HS-5 (cell line): ENCODE measurements at regions not wholly inside any gene's neighbourhood (a gene's known extent, or its start where the extent isn't known, plus 50 kb on each side); places are given as distances from the start of the nearest gene placed in this dataset.

ENCODE experiments used
- DNase-seq: peaks from one replicate; pipeline ENCODE4 v3.0.0-alpha.2; 2012; ENCODE audit warnings: low read depth

DNA sequence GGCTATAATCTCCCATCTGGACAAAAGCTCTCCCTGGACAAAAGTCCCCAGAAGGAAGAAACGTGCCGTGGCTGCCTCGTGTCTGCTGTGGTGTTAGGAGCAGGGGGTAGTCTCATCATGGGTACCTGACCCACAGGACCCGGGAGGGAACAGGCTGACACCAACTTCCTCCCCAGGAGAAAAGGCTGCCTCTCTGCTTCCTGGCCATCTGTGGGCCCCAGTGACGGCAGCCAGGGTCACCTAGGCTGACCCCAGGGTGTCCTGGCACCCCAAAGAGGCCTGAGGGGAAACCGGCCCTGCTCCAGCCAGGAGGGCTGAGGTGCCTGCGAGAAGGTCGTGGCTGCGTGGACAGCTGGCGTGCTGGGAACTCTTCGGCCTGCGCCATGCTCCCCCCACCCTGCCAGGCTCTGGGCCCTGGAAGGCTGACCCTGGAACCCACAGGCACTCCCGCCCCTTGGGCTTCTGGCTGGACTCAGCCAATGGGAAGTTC, 133.9 kb downstream of the RFLNA start:
- DNase-seq, result no peak

DNA sequence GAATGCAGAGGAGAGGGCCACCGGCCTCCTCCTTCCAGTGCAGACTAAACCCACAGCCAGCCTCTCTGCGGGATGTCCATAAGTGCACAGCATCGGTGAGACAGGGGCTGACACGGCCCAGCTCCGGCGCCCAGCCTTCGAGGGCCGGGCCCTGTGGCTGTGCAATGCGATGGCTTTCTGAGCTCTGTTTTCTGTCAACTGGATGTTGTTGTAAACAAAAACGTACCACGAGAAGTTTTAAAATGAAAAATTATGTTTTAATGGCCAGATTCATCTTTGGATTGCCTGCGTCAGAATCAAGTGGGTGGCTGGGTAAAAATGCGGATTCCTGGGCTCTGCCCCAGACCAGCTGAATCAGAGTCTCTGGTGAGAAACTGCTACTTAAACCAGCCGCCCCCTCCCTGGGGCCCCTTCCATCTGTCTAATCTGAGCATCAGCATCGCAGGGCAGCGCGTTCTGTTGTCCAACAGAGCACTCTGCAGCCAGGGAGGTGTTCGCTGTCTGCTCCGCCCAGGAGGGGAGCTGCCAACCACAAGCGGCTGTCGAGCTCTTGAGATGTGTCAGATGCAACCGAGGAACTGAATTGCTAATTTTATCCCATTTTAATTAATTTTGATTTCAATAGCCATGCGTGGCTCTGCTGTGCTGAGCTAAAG, 133.4 kb downstream of the RFLNA start:
- DNase-seq, result no peak

DNA sequence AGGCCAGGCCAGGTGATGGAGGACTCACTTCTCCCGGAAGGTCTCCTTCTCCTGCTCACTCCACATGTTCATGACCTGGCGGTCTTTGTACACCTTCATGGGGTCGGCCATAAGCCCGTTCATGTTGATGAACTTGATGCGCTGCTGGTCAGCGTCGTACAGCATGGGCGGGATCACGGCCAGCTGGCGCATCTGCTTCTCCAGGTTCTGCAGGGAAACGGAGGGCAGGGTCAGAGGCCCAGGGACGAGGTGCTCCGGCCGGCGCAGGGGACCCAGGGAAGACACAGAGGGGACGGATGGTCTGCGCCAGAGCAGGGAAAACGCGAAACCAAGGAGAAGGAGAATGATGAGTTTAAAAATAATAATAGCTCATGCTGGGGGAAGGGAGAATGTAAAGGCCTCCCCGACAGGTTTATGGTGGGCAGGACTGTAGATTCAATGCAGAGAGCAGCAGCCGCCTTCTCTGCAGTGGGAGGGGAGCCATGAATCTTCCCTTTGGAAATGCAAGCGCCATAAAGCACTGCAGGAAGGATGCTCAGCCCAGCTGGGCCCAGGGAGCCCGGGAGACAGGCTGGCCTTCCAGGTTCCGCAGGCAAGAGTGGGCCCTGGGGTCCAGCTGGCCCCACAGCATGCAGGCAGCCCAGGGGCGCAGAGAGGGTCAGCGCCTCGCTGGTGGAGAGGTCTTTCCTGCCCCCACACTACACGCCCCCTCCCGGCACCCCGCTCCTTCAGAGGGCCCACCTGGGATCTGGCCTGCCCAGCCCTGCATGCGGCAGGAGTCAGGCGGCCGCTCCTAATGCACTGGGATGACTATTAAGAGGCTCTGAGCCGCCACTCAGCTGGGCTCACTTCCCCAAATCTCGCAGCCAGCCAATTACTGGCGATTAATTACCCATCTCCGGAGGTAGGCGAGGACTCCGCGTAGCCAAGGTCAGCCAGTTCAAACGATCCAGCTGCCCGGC, 132.0 kb downstream of the RFLNA start:
- no peak for DNase-seq

DNA sequence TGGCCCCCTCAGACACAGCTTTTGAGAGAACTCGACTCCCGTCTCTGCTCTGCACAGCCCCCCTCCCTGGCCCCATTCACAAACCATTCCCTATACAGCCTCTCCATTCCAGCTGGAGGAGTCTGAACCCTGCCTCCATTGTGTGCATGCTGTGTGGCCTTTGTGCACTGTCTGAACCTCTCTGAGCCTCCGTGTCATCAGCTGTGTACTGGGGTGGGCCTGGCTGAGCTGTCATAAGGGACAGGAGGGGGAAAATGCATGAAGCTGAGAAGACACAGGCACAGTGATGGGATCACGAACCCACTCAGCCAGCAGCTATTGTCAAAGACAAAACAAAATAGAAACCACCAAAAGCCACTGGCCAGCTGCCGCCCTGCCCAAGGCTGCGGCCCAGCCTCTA, 130.8 kb downstream of the RFLNA start:
- DNase-seq, result no peak

DNA sequence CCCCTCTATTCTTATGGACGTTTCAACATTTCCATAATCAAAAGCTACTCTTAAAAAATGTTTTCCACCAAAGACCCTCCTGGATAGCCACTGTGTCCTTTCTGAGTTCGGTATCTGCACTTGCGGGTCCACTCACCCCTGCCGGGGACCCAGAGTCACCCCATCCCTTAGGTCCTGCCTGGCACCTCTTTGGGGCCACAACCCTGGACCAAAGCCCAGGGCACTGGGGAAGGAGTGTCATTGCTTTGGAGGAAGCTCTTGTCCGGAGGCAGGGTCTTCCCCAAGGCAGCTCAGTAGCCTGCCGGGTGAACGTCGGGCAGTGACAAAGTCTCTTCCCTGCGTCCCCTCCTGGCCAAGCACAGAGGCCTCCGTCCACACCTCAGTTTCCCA, 129.6 kb downstream of the RFLNA start:
- DNase-seq, result no peak

DNA sequence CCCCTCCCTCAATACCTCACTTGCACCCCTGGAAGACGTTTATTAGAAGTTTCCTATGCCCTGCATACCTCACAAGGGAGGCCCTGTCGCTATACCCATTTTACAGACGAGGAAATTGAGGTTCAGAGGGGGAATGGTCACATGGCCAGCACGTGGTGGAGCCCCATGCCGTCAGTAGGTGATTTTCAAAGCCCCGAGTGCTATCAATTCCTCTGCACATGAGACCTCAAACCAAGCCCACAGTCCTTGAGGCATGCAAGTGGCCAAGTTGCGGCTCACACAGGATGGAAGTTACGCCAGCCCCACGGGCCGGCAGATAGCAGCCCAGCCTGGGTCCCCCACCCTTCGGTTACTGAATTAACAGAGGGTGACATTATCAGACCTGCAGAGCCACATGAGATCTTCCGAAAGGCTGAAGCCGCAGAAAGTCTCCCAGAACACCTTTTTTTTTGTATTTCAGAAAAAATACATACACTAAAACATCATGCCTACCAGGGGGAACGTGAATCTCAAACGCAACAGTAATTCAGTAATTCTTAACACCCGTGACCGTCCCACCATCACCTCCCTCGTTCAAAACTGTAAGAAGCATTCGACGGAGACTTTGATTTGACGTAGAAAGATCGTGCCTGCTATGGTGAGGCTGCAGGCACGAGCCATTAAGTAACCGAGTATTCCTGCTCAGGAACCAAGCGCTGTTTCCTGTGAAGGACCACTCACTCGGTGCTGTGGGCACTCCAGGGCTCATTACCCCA, 129.0 kb downstream of the RFLNA start:
- no peak for DNase-seq

DNA sequence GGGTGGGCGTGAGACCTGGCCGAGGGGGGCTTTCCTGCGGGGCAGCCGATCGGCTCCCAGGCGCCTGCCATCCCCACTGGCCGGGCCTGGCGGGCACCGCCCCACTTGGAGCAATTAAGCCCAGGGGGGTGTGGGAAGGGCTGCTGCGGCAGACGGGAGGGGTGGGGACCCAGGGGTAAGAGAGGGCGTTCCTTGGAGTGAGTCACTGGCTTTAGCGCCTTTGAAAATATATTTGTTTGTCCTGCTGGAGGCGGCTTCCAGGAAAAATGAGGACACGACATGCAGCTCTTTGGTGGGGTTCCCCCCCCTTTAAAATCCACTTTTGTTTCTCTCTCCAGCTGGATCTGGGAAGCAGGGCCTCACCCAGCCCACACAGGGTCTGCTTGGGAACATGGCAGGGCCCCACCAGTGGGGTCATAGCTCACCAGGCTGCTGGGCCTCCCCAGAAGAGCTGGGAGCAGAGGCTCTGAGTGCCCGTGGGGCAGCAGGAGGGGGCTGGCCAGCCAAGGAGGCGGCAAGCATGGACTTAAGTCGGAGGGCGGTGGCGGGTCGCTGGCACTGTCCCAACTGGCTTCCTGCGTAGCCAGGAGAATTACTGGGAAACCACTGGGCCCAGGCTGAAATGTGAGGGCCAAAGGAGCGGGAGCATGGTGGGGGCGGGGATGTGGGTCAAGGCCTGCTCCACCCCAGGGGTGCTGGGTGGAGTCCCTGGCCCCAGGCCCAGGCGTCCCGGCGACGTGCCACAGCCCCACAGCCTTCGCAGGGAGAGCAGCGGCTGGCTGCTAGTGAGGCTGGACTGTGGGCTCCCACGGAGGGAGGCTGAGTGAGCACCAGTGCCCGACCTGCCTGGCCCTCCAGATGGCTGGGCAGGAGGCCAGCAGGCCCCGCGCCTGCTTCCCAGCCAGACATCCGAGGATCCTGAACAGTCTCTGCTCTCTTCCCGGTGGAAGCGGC, 128.0 kb downstream of the RFLNA start:
- DNase-seq, result peak; percentile 33

DNA sequence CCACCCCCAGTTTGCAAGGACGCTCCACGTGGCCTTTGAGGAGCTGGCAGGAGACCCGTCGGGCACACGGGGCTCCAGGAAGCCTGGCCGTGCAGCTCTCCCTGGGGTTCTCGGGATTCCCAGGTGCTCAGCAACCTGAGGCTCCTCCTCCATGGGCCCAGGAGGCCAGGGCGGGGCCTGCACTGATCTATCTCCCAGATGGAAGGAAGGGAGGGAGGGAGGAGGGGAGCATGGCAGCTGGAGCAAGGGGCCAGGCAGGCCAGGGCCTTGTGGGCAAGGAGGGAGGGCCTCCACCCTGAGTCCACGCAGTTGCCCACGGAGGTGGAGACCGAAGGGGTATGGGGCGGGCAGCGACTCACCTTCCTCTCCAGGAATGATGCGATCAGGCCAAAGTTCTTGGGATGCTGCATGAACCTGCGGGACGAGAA, 127.3 kb downstream of the RFLNA start:
- peak; percentile 8 for DNase-seq

DNA sequence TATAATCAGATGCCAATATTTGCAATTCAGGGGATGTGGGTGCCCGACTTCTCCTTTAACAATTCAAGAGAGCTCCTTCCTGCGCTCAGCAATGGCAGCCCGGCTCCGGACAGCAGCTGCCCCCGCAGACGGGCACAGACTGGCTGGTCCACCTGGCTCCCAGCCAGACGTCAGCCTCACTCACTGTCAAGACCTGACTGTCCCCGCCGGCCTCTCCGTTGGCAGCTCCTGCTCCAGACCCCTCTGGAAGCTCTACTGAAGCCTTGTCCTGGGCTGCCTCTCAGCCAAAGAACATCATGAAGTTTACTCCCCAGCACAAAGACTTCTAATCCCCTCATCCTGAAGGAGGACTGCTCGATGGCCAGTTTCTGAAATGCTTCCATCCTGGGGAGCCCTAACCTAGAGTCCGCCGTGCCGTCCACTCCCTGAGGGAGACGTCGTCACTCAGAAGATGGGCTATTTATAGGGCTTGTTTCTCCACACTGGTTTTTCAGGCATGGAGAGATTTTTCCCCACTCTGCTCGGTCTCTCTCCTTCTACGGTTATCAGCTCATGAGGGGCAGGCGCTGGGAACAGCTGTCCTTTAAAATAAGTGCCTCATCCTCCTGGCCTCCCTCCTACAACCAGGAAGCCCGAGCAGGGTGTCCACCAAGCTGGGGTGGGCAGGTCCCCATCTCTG, 126.2 kb downstream of the RFLNA start:
- DNase-seq, result no peak

DNA sequence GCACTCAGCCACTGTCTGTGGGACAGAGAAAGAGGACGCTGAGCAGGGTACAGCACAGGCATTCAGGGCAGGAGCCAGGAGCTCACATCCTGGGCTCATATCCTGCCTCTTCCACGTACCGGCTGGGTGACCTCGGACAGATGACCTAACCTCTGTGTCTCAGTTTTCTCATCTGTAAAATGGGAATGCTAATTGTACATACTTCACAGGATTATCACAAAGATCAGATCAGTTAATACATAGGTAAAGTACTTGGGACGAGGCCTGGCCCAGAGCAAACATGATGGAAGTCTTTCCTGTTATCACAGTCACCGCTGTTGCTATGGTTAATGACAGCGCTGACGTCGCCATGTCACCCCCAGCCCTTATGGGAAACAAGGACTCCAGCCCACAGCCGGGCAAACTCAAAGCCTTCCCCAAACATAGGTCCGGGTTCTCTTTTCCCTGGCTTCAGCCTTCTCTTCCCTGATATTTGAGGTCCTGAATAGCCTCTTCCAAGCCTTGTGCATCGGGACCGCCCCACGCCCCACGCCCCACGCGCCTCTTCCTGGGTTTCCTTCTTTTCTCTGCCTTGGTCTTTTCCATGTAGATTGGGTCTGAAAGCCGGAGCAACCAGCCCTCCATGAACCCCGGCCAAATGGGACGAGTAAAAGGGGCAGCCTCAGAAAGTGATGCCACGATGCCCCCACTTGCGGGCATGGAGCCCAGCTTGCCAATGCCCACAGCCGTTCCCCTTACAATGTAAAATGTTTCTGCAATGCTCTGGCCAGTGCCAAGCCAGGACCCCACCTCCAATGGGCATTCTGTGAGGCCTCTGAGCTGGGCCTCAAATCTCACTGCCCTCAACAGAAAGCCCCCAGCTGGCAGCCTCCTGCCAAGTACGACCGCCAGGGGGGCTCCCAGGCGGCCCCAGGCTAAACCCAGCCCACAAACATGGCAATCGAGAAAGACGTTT, 125.4 kb downstream of the RFLNA start:
- DNase-seq, result no peak

DNA sequence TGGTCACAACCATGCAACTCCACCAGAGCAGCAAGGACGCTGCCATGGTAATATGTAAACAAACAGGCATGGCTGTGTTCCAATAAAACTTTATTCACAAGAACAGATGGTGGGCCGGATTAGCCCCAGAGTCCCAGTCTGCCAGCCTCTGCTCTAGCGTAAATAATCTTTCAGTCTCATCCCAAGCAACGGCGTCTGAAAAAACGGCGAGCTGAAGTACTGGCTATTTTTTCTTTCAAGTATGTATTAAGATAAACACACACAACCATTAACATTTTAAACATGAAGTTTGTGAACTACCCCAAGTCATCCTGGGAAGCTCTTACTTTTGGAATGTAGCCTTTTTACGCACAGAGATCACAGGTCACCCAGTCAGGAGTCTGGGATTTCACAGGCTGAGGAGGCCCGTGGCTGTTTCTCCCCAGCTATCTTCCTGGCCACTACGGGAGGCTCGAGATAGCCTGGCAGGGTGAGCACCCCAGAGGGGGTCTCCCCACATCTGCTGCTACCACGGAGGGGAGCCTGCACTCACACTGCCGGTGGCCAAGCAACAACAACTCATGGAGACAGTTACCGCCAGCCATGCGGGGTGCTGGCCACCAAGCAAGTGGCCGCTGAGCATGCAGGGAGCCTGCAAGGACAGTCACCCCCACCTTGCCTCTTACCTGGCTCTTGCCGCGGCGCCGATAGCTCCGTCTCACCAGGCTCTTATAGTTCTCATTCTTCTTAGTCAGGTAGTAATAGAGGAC, 124.6 kb downstream of the RFLNA start:
- no peak for DNase-seq

DNA sequence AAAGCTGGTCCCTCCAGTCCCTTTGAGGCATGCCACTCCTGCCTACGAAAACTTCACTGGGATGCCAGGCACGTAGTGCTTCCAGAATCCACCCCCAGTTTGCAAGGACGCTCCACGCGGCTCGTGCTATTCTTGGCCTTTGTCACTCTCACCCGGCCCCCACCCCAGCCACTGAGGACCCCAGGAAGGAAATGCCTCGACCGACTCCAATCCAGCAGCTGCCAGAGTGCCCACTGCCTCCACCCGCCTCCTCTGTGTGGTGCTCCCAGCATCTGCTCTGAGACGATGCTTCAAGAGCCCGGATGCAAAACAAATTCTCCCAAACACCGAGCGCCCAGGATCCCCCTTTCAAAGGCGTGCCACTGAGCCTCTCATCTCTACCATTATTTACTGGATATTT, 123.9 kb downstream of the RFLNA start:
- DNase-seq, result no peak

DNA sequence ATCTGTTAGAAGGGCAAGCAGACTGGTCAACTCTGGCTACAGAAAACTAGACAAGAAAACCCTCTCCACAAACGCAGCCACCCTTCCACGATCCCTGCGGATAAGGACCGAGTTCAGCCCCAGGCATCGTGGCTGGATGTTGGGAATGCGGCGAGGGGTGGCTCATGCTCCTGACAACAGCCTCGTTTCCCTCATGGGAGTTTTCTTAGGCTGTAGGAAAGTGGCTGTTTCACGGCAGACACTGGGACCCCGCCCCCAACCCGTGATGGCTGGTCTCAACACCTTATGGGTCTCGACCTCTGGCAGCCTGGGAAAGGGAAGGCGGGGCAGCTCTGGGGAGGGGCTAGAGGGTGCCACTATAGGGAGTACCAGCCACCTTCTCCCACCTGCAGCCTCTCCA, 123.3 kb downstream of the RFLNA start:
- DNase-seq, result no peak

DNA sequence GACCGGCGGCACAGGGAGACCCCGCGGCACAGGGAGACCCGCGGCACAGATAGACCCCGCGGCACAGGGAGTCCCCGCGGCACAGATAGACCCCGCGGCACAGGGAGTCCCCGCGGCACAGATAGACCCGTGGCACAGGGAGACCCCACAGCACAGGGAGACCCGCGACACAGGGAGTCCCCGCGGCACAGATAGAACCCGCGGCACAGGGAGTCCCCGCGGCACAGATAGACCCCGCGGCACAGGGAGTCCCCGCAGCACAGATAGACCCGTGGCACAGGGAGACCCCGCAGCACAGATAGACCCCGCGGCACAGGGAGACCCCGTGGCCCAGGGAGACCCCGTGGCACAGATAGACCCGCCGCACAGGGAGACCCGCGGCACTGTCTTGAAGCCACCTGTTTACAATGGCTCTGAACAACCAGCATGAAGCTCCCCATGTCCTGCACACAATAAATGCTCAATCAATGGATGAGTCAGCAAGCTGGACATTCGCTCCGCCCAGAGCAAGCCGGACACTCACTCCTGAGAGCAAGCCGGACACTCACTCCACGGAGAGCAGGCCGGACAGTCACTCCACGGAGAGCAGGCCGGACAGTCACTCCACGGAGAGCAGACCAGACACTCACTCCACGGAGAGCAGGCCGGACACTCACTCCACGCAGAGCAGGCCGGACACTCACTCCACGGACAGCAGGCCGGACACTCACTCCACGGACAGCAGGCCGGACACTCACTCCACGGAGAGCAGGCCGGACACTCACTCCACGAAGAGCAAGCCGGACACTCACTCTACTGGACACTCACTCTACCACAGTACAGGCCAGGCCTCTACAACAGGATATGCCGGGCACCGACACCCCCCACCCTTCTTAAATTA, 121.9 kb downstream of the RFLNA start:
- DNase-seq, result no peak

DNA sequence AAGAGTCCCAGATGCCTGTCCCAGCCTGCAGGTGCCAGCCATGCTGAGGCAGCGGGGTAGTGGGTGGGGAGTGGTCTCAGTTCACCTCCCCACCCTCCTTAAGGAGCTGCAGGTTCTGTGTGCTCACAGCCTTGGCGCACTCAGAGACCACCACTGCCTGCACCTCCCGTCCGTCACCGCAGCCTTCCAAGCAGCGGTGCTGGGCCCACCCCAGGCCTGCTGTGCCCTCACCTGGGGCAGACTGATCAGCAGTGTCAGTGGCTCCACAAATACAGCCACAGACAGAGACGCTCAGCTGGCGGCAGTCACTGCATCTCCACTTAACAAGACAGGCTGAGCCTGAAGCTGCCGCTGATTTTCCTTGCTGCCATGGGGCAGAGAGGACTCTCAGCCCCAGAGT, 120.2 kb downstream of the RFLNA start:
- DNase-seq, result no peak

DNA sequence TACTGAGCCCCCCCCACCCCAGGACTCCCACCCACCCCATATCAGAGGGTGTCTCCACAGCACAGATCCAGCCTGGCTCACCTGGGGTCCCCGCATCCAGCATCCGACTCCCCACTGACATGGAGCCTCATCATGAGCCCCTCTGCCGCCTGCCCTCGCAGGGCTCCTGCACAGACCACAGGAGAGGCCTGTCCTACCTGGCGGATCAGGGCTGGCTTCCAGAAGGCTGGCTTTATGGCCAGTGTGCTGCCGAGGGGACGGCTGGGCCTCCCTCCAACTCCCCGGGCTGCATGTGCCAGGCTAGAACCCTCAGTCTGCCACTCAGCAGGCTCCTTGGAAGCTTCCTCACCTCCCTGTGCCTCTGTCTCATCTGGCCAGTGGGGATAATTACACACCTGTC, 119.0 kb downstream of the RFLNA start:
- DNase-seq, result no peak

DNA sequence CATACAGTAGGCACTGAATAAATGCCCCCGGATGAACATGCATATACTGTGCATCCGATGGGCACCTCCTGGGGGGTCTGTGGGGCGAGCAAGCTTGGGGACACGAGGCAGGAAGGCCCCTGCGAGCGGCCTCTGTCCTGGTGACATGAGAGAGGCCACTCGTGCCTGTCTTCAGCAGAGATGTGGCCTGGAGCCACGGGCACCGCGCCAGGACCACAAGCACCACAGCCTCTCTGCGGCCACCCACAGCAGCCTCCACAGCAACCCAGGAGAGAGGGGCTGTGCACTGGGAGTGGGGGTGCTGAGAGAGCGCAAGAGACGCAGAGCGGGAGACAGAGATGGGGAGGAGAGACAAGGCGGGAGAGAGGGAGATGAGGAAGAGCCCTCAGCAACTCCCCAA, 118.5 kb downstream of the RFLNA start:
- no peak for DNase-seq

DNA sequence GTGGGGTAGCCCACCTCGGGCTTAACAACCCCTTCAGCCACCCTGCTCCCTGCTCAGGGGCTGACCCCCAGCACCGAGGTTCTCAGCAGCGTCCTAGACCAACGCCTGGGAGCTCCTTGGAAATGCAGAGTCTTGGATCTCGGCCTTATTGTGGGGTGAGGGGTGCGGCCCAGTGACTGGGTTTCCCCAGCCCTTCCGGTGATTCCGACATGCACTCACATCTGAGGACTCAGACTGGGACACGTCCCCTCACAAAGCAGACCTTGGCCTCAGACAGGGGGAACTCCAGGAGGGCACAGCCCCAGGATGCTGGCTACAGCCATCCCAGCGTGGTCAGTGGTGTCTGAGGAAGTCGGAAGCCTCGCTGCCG, 117.7 kb downstream of the RFLNA start:
- no peak for DNase-seq
